A549 (cell line): ENCODE measurements at regions not wholly inside any gene's neighbourhood (a gene's known extent, or its start where the extent isn't known, plus 50 kb on each side); places are given as distances from the start of the nearest gene placed in this dataset.

Experiments used
- POLR2A ChIP-seq: IDR thresholded peaks from 2 replicates; pipeline ENCODE4 v1.6.1; 2012; ENCODE audit warnings: mild to moderate bottlenecking, low read length
- TF ChIP-seq, protein P1 (sequence below): fragments of >200 bp; sonication (Bioruptor Twin); formaldehyde crosslinking; IDR thresholded peaks from 3 replicates; pipeline ENCODE4 v1.5.1; 2016

DNA sequence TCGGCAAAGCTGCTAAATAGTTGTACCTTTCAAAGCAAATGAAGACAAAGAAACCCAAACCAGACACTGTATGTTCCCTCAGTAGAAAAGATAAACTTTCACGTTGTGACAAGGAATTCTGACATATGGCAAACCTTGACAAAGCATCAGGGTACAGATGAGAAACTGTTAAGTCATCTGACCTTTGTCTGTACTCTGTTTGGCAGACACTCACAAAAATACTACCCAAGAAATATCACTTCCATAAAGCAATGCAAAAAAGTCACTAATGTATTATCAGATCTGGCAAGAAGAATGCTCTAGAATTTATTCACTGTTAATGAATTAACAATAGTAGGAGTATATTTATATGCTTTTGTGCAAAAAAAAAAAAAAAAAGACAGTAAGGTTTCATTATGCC, 843.7 kb downstream of the DIAPH3 start:
- TF ChIP-seq POLR2A: no peak
- TF ChIP-seq, protein P1, sequence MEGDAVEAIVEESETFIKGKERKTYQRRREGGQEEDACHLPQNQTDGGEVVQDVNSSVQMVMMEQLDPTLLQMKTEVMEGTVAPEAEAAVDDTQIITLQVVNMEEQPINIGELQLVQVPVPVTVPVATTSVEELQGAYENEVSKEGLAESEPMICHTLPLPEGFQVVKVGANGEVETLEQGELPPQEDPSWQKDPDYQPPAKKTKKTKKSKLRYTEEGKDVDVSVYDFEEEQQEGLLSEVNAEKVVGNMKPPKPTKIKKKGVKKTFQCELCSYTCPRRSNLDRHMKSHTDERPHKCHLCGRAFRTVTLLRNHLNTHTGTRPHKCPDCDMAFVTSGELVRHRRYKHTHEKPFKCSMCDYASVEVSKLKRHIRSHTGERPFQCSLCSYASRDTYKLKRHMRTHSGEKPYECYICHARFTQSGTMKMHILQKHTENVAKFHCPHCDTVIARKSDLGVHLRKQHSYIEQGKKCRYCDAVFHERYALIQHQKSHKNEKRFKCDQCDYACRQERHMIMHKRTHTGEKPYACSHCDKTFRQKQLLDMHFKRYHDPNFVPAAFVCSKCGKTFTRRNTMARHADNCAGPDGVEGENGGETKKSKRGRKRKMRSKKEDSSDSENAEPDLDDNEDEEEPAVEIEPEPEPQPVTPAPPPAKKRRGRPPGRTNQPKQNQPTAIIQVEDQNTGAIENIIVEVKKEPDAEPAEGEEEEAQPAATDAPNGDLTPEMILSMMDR: no peak
